Stimulated activated memory B cell treated with anti-CD40 and anti-IgM and Interleukin-4, amounts not matched to agents 10 μg/mL and 1 μg/mL and 100 μg/mL, for 72 hours (primary cell): ENCODE measurements at regions not wholly inside any gene's neighbourhood (a gene's known extent, or its start where the extent isn't known, plus 50 kb on each side); places are given as distances from the start of the nearest gene placed in this dataset.

ENCODE experiments used
- ATAC-seq: fragments of 150-1000 bp; cut with Tn5 transposase; 2 replicates; pipeline ENCODE4 v1.10.0; 2021
- H3K27ac Mint-ChIP-seq: one replicate; pipeline ENCODE4 v1.8.0; 2022; ENCODE audit warnings: mild to moderate bottlenecking, mixed read lengths
- H3K27me3 Mint-ChIP-seq: one replicate; pipeline ENCODE4 v1.8.0; 2022; ENCODE audit warnings: mixed read lengths
- H3K36me3 Mint-ChIP-seq: one replicate; pipeline ENCODE4 v1.8.0; 2022; ENCODE audit warnings: mixed read lengths
- H3K4me1 Mint-ChIP-seq: one replicate; pipeline ENCODE4 v1.8.0; 2022; ENCODE audit warnings: mixed read lengths
- H3K4me3 Mint-ChIP-seq: one replicate; pipeline ENCODE4 v1.8.0; 2022; ENCODE audit warnings: mild to moderate bottlenecking, moderate library complexity, mixed read lengths
- H3K9me3 Mint-ChIP-seq: one replicate; pipeline ENCODE4 v1.8.0; 2022; ENCODE audit warnings: mixed read lengths

GRCh38 chrX:76029385-76029784, 143.5 kb upstream of the PBDC1 start:
- Mint-ChIP-seq H3K27ac (no peak overlapping the region), H3K4me3 (no peak overlapping the region), H3K36me3 (no peaks in the 10 kb centered on the region), H3K27me3 (no peaks in the 10 kb centered on the region), H3K9me3 (peaks cover 2% of the 10 kb centered on the region), H3K4me1 (no peaks in the 10 kb centered on the region)
- no peak for ATAC-seq

GRCh38 chrX:76064825-76065224, 108.0 kb upstream of the PBDC1 start:
- Mint-ChIP-seq H3K4me3 (no peak overlapping the region), H3K36me3 (no peaks in the 10 kb centered on the region), H3K27ac (no peak overlapping the region), H3K9me3 (peaks cover 7% of the 10 kb centered on the region), H3K27me3 (peaks cover 13% of the 10 kb centered on the region), H3K4me1 (peaks cover 9% of the 10 kb centered on the region)
- peak; percentile 76 for ATAC-seq

DNA sequence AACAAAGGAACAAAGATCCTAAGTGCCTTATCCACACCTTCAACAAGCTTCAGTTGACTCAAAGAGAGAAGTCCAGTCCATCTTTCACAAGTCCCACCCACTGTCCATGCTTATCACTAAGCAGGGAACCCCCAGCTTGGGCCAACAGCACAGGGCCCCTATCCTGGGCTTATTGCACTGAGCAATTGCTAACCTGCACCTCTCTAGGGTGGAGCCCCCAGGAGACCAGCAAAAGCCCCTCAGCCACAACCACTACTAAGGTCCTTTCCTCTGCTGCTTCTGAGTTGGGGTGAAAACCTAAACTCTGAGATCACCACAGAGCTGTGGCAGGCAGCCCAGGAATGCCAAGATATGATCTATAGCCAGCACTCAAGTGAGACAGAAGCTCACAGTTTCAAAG, 96.7 kb upstream of the PBDC1 start:
- Mint-ChIP-seq H3K4me3 (no peak overlapping the region), H3K4me1 (no peaks in the 10 kb centered on the region), H3K36me3 (no peaks in the 10 kb centered on the region), H3K27ac (no peak overlapping the region), H3K9me3 (no peaks in the 10 kb centered on the region), H3K27me3 (no peaks in the 10 kb centered on the region)
- ATAC-seq, result no peak

GRCh38 chrX:76109654-76110053, 63.2 kb upstream of the PBDC1 start:
- Mint-ChIP-seq H3K9me3 (no peaks in the 10 kb centered on the region), H3K27me3 (no peaks in the 10 kb centered on the region), H3K27ac (no peak overlapping the region), H3K36me3 (no peaks in the 10 kb centered on the region), H3K4me3 (no peak overlapping the region), H3K4me1 (no peaks in the 10 kb centered on the region)
- ATAC-seq, result no peak
